CD14-positive monocyte (primary cell): ENCODE measurements at regions not wholly inside any gene's neighbourhood (a gene's known extent, or its start where the extent isn't known, plus 50 kb on each side); places are given as distances from the start of the nearest gene placed in this dataset.

Source experiments
- DNase-seq, 3 donors: peaks; one replicate each; pipeline ENCODE4 v3.0.0-alpha.2; 2011 to 2022
- H2AFZ ChIP-seq: 2 replicates; pipeline ENCODE4 v1.6.0; 2012; ENCODE audit warnings: mild to moderate bottlenecking, low read depth, low read length, inconsistent platforms; ENCODE audit not compliant: insufficient read depth, poor library complexity, severe bottlenecking
- H3K27ac ChIP-seq, 2 donors: 1 replicate in 1 of 2; 2 replicates in 1 of 2; pipeline ENCODE4 v1.5.1; 2012 to 2013; ENCODE audit warnings: low read length in 2 of 2, control low read depth in 1 of 2, inconsistent platforms in 1 of 2, low read depth in 1 of 2, mild to moderate bottlenecking in 1 of 2
- H3K27me3 ChIP-seq, 2 donors: one replicate each; pipeline versions ENCODE4 v1.6.0 to v1.6.1; 2011 to 2013; ENCODE audit warnings: low read length in 2 of 2; ENCODE audit not compliant: control insufficient read depth in 2 of 2, insufficient read depth in 2 of 2
- H3K36me3 ChIP-seq, 2 donors: replicated peaks in 1 of 2; 1 replicate in 1 of 2; 2 replicates in 1 of 2; pipeline versions ENCODE4 v1.5.1 to v1.6.1; 2012 to 2013; ENCODE audit warnings: low read length in 2 of 2, control low read depth in 1 of 2, inconsistent platforms in 1 of 2, mild to moderate bottlenecking in 1 of 2; ENCODE audit not compliant: insufficient read depth in 2 of 2, control insufficient read depth in 1 of 2
- H3K4me1 ChIP-seq, 2 donors: 1 replicate in 1 of 2; 2 replicates in 1 of 2; pipeline versions ENCODE4 v1.5.1 to v1.6.1; 2012 to 2013; ENCODE audit warnings: low read length in 2 of 2, control low read depth in 1 of 2, inconsistent platforms in 1 of 2, mild to moderate bottlenecking in 1 of 2, moderate library complexity in 1 of 2; ENCODE audit not compliant: insufficient read depth in 2 of 2, control insufficient read depth in 1 of 2
- H3K4me2 ChIP-seq: replicated peaks from 2 replicates; pipeline ENCODE3; 2012; ENCODE audit warnings: low read length, moderate library complexity, mild to moderate bottlenecking; ENCODE audit not compliant: poor library complexity, severe bottlenecking; ENCODE audit errors: extremely low read depth
- H3K4me3 ChIP-seq, 3 experiments: fragments of 200-600 bp in 1 of 3; sonication (generic) in 1 of 3; replicated peaks in 1 of 3; 1 replicate in 2 of 3; 2 replicates in 1 of 3; pipeline ENCODE4 v1.5.1; 2011 to 2013; ENCODE audit warnings: low read length in 3 of 3, mild to moderate bottlenecking in 3 of 3, control low read depth in 2 of 3, low read depth in 2 of 3, inconsistent platforms in 1 of 3, moderate library complexity in 1 of 3
- H3K79me2 ChIP-seq: 2 replicates; pipeline ENCODE4 v1.6.0; 2012; ENCODE audit warnings: mild to moderate bottlenecking, control low read depth, inconsistent platforms, low read length, moderate library complexity; ENCODE audit not compliant: insufficient read depth
- H3K9ac ChIP-seq: 2 replicates; pipeline ENCODE4 v1.6.0; 2017; ENCODE audit warnings: low read length, mild to moderate bottlenecking; ENCODE audit not compliant: insufficient read depth, poor library complexity, severe bottlenecking
- H3K9me3 ChIP-seq, 2 donors: replicated peaks in 1 of 2; 1 replicate in 1 of 2; 2 replicates in 1 of 2; pipeline versions ENCODE4 v1.5.1 to v1.6.1; 2012 to 2013; ENCODE audit warnings: low read length in 2 of 2, control low read depth in 1 of 2; ENCODE audit not compliant: control insufficient read depth in 1 of 2, insufficient read depth in 1 of 2
- H4K20me1 ChIP-seq: 2 replicates; pipeline ENCODE4 v1.6.0; 2012; ENCODE audit warnings: mild to moderate bottlenecking, low read length, control low read depth, moderate library complexity; ENCODE audit not compliant: insufficient read depth
- H3K27ac Mint-ChIP-seq, 7 donors: one replicate each; pipeline ENCODE4 v1.8.0; 2020; ENCODE audit warnings: mild to moderate bottlenecking in 7 of 7, mixed read lengths in 7 of 7, moderate library complexity in 6 of 7, inconsistent platforms in 2 of 7
- H3K27me3 Mint-ChIP-seq, 3 donors: one replicate each; pipeline ENCODE4 v1.8.0; 2021 to 2022; ENCODE audit warnings: low read depth in 3 of 3, mild to moderate bottlenecking in 3 of 3, mixed read lengths in 3 of 3, moderate library complexity in 3 of 3, inconsistent platforms in 1 of 3
- H3K36me3 Mint-ChIP-seq, 2 donors: one replicate each; pipeline ENCODE4 v1.8.0; 2020; ENCODE audit warnings: mixed read lengths in 2 of 2, inconsistent platforms in 1 of 2, mild to moderate bottlenecking in 1 of 2
- H3K4me1 Mint-ChIP-seq: one replicate; pipeline ENCODE4 v1.8.0; 2020; ENCODE audit warnings: mild to moderate bottlenecking, mixed read lengths
- H3K4me3 Mint-ChIP-seq, 2 donors: one replicate each; pipeline ENCODE4 v1.8.0; 2020; ENCODE audit warnings: mild to moderate bottlenecking in 2 of 2, mixed read lengths in 2 of 2, moderate library complexity in 1 of 2
- H3K9me3 Mint-ChIP-seq, 7 donors: one replicate each; pipeline ENCODE4 v1.8.0; 2020 to 2022; ENCODE audit warnings: mixed read lengths in 7 of 7, mild to moderate bottlenecking in 6 of 7, moderate library complexity in 6 of 7, inconsistent platforms in 2 of 7
- WGBS: methylation state at CpG from one replicate; pipeline ENCODE4 v1.1.5; 2013; ENCODE audit warnings: missing lambda C conversion rate; ENCODE audit not compliant: insufficient coverage; 5-methylcytosine and 5-hydroxymethylcytosine counted together
- intact Hi-C, 2 donors: fragments of 100-400 bp; cut with micrococcal nuclease; formaldehyde crosslinking; loops; one replicate each; pipeline versions ENCODE4 v1.15.0 to v1.15.1; 2023
- TF ChIP-seq, protein P1 (sequence below): fragments of 200-600 bp; IDR thresholded peaks from one replicate; pipeline ENCODE4 v1.8.0; 2022; ENCODE audit warnings: antibody characterized with exemption, mild to moderate bottlenecking

DNA sequence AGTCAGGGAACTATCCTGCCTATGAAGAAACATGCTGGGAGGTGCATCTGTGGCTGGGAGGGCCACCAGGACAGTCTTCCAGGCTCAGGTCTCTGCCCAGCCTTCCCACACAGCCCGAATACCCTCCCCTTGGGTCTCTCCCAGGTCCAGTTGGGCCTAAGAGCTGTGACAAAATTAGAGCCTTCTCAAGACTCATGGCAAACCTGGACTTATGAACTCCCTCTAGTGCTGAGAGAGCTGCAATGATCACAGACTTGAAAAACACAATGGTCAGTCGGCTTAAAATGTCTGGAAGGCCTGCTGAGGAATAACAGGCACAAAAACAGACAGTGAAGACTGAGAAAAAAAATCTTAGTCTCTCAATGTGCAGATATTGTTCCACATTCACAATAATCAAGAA, 325.1 kb downstream of the BRINP2 start:
- Mint-ChIP-seq H3K27me3 (peaks cover 0 to 1% (median 0%) of the 10 kb centered on the region in 3 donors), H3K4me1 (no peaks in the 10 kb centered on the region), H3K36me3 (no peaks in the 10 kb centered on the region), H3K27ac (no peak overlapping the region), H3K4me3 (no peak overlapping the region), H3K9me3 (peaks cover 0 to 9% (median 5%) of the 10 kb centered on the region in 7 donors)
- intact Hi-C loops = no loop called here
- DNase-seq = no peak
- TF ChIP-seq, protein P1, sequence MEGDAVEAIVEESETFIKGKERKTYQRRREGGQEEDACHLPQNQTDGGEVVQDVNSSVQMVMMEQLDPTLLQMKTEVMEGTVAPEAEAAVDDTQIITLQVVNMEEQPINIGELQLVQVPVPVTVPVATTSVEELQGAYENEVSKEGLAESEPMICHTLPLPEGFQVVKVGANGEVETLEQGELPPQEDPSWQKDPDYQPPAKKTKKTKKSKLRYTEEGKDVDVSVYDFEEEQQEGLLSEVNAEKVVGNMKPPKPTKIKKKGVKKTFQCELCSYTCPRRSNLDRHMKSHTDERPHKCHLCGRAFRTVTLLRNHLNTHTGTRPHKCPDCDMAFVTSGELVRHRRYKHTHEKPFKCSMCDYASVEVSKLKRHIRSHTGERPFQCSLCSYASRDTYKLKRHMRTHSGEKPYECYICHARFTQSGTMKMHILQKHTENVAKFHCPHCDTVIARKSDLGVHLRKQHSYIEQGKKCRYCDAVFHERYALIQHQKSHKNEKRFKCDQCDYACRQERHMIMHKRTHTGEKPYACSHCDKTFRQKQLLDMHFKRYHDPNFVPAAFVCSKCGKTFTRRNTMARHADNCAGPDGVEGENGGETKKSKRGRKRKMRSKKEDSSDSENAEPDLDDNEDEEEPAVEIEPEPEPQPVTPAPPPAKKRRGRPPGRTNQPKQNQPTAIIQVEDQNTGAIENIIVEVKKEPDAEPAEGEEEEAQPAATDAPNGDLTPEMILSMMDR = no peak
- H3K4me1 ChIP-seq = no peaks in the 10 kb centered on the region
- H4K20me1 ChIP-seq = no peaks in the 10 kb centered on the region
- H2AFZ ChIP-seq = no peak overlapping the region
- no peak overlapping the region for H3K27ac ChIP-seq
- no peak overlapping the region for H3K9ac ChIP-seq
- no peaks in the 10 kb centered on the region for H3K27me3 ChIP-seq
- no peak overlapping the region for H3K4me3 ChIP-seq
- H3K79me2 ChIP-seq = no peaks in the 10 kb centered on the region
- 71% methylated on average over 1 of the region's 2 CpGs for WGBS
- H3K36me3 ChIP-seq = no peaks in the 10 kb centered on the region
- peaks cover 10 to 11% of the 10 kb centered on the region in 2 donors for H3K9me3 ChIP-seq
- no peak overlapping the region for H3K4me2 ChIP-seq

DNA sequence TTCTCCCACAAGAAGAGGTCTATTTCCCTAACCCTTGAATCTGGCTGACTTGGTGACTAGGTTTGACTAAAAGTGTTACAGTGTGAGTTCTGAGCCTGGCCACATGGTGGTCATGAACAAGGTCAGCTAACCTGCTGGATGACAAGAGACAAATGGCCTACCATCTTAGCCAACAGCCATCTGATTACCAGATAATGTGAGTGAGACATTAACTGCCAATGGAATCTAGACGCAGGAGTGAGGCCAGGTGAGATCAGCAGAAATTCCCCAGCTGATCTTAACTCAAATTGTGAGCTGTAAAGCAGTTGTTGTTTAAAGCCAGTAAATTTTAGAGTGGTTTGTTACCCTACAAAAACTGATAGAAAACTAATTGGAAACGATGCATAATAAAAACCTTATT, 320.0 kb downstream of the BRINP2 start:
- no peak overlapping the region for H3K4me3 ChIP-seq
- no peaks in the 10 kb centered on the region for H3K27me3 ChIP-seq
- no peaks in the 10 kb centered on the region for H4K20me1 ChIP-seq
- H3K27ac Mint-ChIP-seq = no peak overlapping the region
- no peaks in the 10 kb centered on the region for H3K27me3 Mint-ChIP-seq
- 83% methylated on average over 1 of the region's 2 CpGs for WGBS
- no peak overlapping the region for H3K27ac ChIP-seq
- H3K4me2 ChIP-seq = no peak overlapping the region
- no peaks in the 10 kb centered on the region for H3K79me2 ChIP-seq
- intact Hi-C loops = no loop called here
- no peaks in the 10 kb centered on the region for H3K4me1 Mint-ChIP-seq
- H3K4me1 ChIP-seq = no peaks in the 10 kb centered on the region
- TF ChIP-seq, protein P1 = no peak
- peaks cover 4 to 8% of the 10 kb centered on the region in 2 donors for H3K9me3 ChIP-seq
- peaks cover 0 to 14% (median 2%) of the 10 kb centered on the region in 7 donors for H3K9me3 Mint-ChIP-seq
- H2AFZ ChIP-seq = no peak overlapping the region
- no peak for DNase-seq
- no peak overlapping the region for H3K4me3 Mint-ChIP-seq
- H3K36me3 ChIP-seq = no peaks in the 10 kb centered on the region
- no peak overlapping the region for H3K9ac ChIP-seq
- H3K36me3 Mint-ChIP-seq = no peaks in the 10 kb centered on the region
